Loucy (cell line): ENCODE measurements at regions not wholly inside any gene's neighbourhood (a gene's known extent, or its start where the extent isn't known, plus 50 kb on each side); places are given as distances from the start of the nearest gene placed in this dataset.
"Not testable (repeated sequence)": the region's sequence is repeated elsewhere in the genome, so short reads cannot be mapped to it uniquely, and the experiment has no call there.

Source experiments
- H2AFZ ChIP-seq: fragments of 200-600 bp; sonication (generic); 2 replicates; pipeline ENCODE4 v1.6.0; 2016; ENCODE audit warnings: antibody characterized with exemption, mild to moderate bottlenecking, low read length, moderate library complexity
- H3F3A ChIP-seq: fragments of 200-600 bp; 2 replicates; pipeline ENCODE4 v1.6.0; 2016; ENCODE audit warnings: antibody characterized with exemption, low read depth, mild to moderate bottlenecking
- H3K27me3 ChIP-seq: fragments of 200-600 bp; sonication (generic); 2 replicates; pipeline ENCODE4 v1.6.1; 2014; ENCODE audit warnings: low read length, mild to moderate bottlenecking; ENCODE audit not compliant: insufficient read depth, poor library complexity, severe bottlenecking
- H3K36me3 ChIP-seq: fragments of 200-600 bp; sonication (generic); 2 replicates; pipeline ENCODE4 v1.6.1; 2016; ENCODE audit warnings: low read length; ENCODE audit not compliant: insufficient read depth
- H3K4me1 ChIP-seq: fragments of 200-600 bp; sonication (generic); 2 replicates; pipeline ENCODE4 v1.5.1; 2014; ENCODE audit warnings: low read length, mild to moderate bottlenecking; ENCODE audit not compliant: insufficient read depth, poor library complexity, severe bottlenecking
- H3K4me2 ChIP-seq: fragments of 200-600 bp; sonication (generic); 2 replicates; pipeline ENCODE4 v1.6.0; 2014; ENCODE audit warnings: antibody characterized with exemption, low read length, low read depth, mild to moderate bottlenecking; ENCODE audit not compliant: poor library complexity, severe bottlenecking
- H3K4me3 ChIP-seq: fragments of 200-600 bp; sonication (generic); 2 replicates; pipeline ENCODE4 v1.5.1; 2014; ENCODE audit warnings: low read length, mild to moderate bottlenecking, mixed read lengths; ENCODE audit not compliant: poor library complexity, severe bottlenecking
- H3K79me2 ChIP-seq: fragments of 200-600 bp; sonication (generic); 2 replicates; pipeline ENCODE4 v1.6.1; 2014; ENCODE audit warnings: low read length; ENCODE audit not compliant: insufficient read depth
- H3K9ac ChIP-seq: fragments of 200-600 bp; sonication (generic); 2 replicates; pipeline ENCODE4 v1.6.0; 2014; ENCODE audit warnings: mild to moderate bottlenecking, low read depth, low read length, moderate library complexity; ENCODE audit not compliant: poor library complexity, severe bottlenecking
- H3K9me2 ChIP-seq: fragments of 200-600 bp; sonication (generic); replicated peaks from 2 replicates; pipeline ENCODE4 v1.6.1; 2016; ENCODE audit warnings: low read depth, low read length, mixed read lengths
- H3K9me3 ChIP-seq: fragments of 200-600 bp; sonication (generic); 2 replicates; pipeline ENCODE4 v1.6.1; 2014; ENCODE audit warnings: mild to moderate bottlenecking, antibody characterized with exemption, low read length, low read depth; ENCODE audit not compliant: insufficient read depth
- H4K20me1 ChIP-seq: fragments of 200-600 bp; sonication (generic); 2 replicates; pipeline ENCODE4 v1.6.0; 2014; ENCODE audit warnings: antibody characterized with exemption, low read length, mild to moderate bottlenecking; ENCODE audit not compliant: insufficient read depth, poor library complexity, severe bottlenecking

GRCh38 chr7:76895696-76896095 lies 136.5 kb downstream of the SPDYE17 start:
- H4K20me1 ChIP-seq, H3K4me3 ChIP-seq, H3K9ac ChIP-seq, H3K4me2 ChIP-seq, H3K27me3 ChIP-seq, H2AFZ ChIP-seq, H3K9me3 ChIP-seq, H3K79me2 ChIP-seq, H3K9me2 ChIP-seq, H3F3A ChIP-seq, H3K4me1 ChIP-seq, H3K36me3 ChIP-seq: not testable (repeated sequence)

GRCh38 chr7:76891771-76892170 lies 140.4 kb downstream of the SPDYE17 start:
- not testable (repeated sequence) for H3K36me3 ChIP-seq, H3K9me2 ChIP-seq, H3K4me2 ChIP-seq, H2AFZ ChIP-seq, H3F3A ChIP-seq, H3K79me2 ChIP-seq, H3K9ac ChIP-seq, H3K9me3 ChIP-seq, H3K4me3 ChIP-seq, H3K4me1 ChIP-seq, H4K20me1 ChIP-seq, H3K27me3 ChIP-seq

- H3K27me3 ChIP-seq, H3K9me2 ChIP-seq, H3K9me3 ChIP-seq, H2AFZ ChIP-seq, H3K4me3 ChIP-seq, H3K9ac ChIP-seq, H3K79me2 ChIP-seq, H3F3A ChIP-seq, H3K4me1 ChIP-seq, H3K4me2 ChIP-seq, H3K36me3 ChIP-seq, H4K20me1 ChIP-seq: not testable (repeated sequence)
Measured at GRCh38 chr7:76879733-76880288, 152.3 kb downstream of the SPDYE17 start.

DNA sequence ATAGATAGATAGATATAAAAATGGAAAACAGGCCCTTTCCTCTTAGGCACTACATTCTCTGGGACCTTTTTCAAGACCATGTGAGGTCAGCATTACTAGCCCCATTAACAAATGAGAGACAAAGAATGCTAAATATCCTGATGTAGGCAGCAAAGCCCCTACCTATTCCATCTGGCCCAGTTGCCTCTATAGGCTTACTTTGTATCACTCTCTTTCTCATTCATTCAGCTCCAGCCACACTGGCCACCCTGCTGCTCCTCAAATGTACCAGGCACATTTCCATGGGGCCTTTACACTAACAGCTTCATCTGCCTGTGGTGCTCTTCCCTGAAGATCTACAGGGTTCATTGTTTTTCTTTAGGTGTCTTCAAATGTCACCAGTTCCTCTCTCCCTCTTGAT lies 156.4 kb downstream of the SPDYE17 start:
- not testable (repeated sequence) for H3K79me2 ChIP-seq, H2AFZ ChIP-seq, H3K27me3 ChIP-seq, H3K4me2 ChIP-seq, H3K4me1 ChIP-seq, H3K9me2 ChIP-seq, H3K4me3 ChIP-seq, H3K36me3 ChIP-seq, H4K20me1 ChIP-seq, H3F3A ChIP-seq, H3K9me3 ChIP-seq, H3K9ac ChIP-seq

DNA sequence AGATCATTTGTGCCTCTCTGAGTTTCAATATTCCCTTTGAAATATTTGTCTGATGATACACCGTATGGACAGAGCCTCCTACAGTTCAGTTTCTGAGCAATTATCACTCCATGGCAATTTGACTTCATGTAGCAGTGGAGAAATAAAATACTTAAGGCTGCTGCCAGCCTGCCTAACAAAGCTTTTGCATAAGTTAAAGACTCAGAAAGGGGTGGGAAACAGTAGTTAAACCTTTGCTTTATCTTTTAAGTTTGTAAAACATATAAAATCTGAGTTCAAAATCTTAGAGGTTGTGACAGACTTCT lies 161.7 kb downstream of the SPDYE17 start:
- not testable (repeated sequence) for H2AFZ ChIP-seq, H3K36me3 ChIP-seq, H3K4me3 ChIP-seq, H3K27me3 ChIP-seq, H3K79me2 ChIP-seq, H3K4me2 ChIP-seq, H3K9me2 ChIP-seq, H3K9ac ChIP-seq, H3F3A ChIP-seq, H3K4me1 ChIP-seq, H3K9me3 ChIP-seq, H4K20me1 ChIP-seq

DNA sequence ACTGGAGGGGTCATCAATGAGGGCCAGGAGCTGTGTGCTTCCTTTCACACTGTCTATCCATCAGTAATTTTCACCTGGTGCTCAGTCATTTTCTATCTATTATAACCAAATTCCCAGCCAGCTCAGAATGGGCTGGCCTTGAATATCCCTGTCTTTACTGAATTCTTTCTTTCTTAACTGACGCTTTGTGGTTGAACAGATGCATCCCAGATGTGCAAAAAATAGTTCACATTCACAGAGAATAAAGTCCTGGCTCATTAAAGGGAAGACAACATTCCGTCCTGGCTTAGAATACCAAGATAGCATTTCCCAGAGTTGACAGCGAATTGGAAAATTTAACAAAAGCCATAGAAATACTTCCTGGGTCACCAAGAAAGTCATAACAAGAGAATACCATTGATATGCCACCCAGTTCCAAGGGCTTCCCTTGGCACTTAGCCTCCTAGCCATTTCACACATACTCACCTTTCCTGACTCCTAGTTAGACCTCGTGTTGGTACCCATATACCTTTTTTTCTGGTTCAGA lies 164.7 kb downstream of the SPDYE17 start:
- H2AFZ ChIP-seq, H3K79me2 ChIP-seq, H3K36me3 ChIP-seq, H3K4me2 ChIP-seq, H3K27me3 ChIP-seq, H4K20me1 ChIP-seq, H3K4me1 ChIP-seq, H3K9ac ChIP-seq, H3K9me2 ChIP-seq, H3K4me3 ChIP-seq, H3K9me3 ChIP-seq, H3F3A ChIP-seq: not testable (repeated sequence)

DNA sequence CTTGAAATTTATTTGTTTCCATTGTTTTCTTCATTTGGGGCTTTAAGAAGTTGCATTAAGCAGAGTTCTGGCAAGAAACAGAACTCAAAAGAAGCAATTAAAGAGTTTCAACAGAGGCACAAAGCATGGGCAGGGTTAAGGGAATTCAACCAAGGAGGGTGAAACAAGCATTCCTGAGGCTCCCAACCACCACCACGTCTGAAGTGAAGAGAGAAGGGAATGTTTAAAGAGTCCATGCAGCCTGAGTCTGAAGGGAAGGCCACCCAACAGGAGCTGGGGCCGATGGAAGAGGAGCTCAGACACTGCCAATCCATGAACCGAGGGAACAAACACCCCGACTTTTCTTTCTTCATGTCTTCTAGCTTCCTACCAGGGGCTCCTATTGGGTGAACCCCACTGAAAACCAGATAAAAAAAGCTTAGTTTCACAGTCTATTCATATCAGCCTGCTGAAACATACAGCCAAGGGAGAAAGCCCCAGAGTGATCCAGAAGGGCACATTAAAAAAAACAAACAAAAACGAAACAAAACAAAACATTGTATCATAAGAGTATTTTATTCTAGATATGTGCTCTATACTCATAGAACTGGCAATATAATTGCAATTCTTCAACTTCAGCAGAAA lies 168.9 kb downstream of the SPDYE17 start:
- H3F3A ChIP-seq, H3K36me3 ChIP-seq, H3K9ac ChIP-seq, H2AFZ ChIP-seq, H3K4me1 ChIP-seq, H3K9me3 ChIP-seq, H3K4me2 ChIP-seq, H3K79me2 ChIP-seq, H3K9me2 ChIP-seq, H4K20me1 ChIP-seq, H3K27me3 ChIP-seq, H3K4me3 ChIP-seq: not testable (repeated sequence)
